Bronchial epithelial cell (primary cell): ENCODE measurements at regions not wholly inside any gene's neighbourhood (a gene's known extent, or its start where the extent isn't known, plus 50 kb on each side); places are given as distances from the start of the nearest gene placed in this dataset.
A peak's percentile ranks its signal among the peaks of the same experiment; 100 is the strongest.

Source experiments
- DNase-seq: peaks from one replicate; pipeline ENCODE4 v3.0.0-alpha.2; 2010; ENCODE audit warnings: low read depth
- FAIRE-seq: peaks from 2 replicates; lab custom pipeline; 2011; peaks lifted over from hg19 to GRCh38; lab: Jason Lieb, UNC
- H3K27me3 ChIP-seq: 2 replicates; pipeline ENCODE4 v1.5.1; 2011; ENCODE audit warnings: low read length; ENCODE audit not compliant: control insufficient read depth, insufficient read depth
- H3K36me3 ChIP-seq: 2 replicates; pipeline ENCODE4 v1.5.1; 2011; ENCODE audit warnings: low read length; ENCODE audit not compliant: control insufficient read depth, insufficient read depth
- H3K4me3 ChIP-seq: 2 replicates; pipeline ENCODE4 v1.5.1; 2011; ENCODE audit warnings: mild to moderate bottlenecking, low read depth, low read length, control low read depth
- TF ChIP-seq, protein P1 (sequence below): IDR thresholded peaks from 2 replicates; pipeline ENCODE4 v1.5.1; 2011; ENCODE audit warnings: mild to moderate bottlenecking, moderate library complexity, low read length, control low read depth, inconsistent platforms; ENCODE audit not compliant: insufficient read depth, severe bottlenecking

DNA sequence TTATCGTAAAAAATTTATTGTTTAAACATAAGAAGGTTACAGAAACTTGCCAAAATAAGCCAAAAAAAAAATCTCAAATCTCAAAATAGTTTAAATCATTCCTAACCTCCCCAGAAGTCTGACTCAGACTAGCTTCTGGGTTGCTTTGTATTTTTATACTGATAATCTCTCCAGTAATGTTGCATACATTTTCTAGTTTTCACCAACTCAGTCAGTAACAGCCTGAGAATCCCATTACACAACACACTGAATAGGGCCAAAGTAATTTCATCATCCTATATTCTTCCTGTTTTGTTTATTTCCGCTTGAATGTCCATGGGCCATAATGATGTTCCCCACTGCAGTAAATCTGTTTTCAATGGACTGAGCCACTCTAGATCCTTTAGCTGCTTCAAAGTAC is 478.5 kb downstream of the GPAM start:
- no peaks in the 10 kb centered on the region for H3K36me3 ChIP-seq
- H3K4me3 ChIP-seq: no peak overlapping the region
- TF ChIP-seq, protein P1, sequence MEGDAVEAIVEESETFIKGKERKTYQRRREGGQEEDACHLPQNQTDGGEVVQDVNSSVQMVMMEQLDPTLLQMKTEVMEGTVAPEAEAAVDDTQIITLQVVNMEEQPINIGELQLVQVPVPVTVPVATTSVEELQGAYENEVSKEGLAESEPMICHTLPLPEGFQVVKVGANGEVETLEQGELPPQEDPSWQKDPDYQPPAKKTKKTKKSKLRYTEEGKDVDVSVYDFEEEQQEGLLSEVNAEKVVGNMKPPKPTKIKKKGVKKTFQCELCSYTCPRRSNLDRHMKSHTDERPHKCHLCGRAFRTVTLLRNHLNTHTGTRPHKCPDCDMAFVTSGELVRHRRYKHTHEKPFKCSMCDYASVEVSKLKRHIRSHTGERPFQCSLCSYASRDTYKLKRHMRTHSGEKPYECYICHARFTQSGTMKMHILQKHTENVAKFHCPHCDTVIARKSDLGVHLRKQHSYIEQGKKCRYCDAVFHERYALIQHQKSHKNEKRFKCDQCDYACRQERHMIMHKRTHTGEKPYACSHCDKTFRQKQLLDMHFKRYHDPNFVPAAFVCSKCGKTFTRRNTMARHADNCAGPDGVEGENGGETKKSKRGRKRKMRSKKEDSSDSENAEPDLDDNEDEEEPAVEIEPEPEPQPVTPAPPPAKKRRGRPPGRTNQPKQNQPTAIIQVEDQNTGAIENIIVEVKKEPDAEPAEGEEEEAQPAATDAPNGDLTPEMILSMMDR: no peak
- no peaks in the 10 kb centered on the region for H3K27me3 ChIP-seq
- FAIRE-seq: no peak
- no peak for DNase-seq

DNA sequence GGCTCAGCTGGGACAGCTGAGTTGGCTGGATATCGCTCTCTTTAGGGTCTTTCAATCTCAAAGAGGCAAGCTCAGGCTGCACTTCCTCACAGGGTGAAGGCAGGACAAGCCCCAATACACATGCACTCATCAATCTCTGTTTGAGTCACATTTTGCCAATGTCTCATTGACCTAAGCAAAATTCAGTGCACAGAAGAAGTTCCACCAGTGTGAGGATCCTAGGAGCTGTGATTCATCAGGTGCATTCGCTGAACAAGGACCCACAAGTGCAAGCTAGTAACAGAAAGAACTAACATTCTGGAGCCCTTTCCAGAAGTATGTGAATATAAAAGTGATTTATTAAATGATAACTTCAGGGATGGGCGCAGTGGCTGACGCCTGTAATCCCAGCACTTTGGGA is 477.2 kb downstream of the GPAM start:
- no peaks in the 10 kb centered on the region for H3K36me3 ChIP-seq
- DNase-seq (no peak), FAIRE-seq (no peak)
- H3K4me3 ChIP-seq: no peak overlapping the region
- TF ChIP-seq, protein P1: no peak
- H3K27me3 ChIP-seq: no peaks in the 10 kb centered on the region

DNA sequence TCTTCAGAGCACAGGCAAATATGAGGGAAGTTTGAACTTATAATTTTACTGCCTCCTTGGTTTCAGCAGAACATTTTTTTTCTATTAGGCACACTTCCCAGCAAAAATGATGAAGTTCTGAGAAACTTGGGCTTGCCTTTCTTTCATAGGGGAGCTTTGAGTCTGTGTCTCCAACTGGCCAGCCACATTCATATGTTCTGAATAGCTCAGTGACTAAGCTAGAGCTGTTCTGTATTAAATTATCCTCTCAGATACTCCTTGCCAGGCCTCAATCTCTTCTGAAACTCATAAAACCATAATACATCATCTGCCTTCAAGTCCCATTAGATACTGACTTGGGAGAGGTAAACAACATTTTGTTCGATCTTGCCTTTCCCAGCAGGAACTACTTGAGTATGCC is 476.5 kb downstream of the GPAM start:
- TF ChIP-seq, protein P1: no peak

DNA sequence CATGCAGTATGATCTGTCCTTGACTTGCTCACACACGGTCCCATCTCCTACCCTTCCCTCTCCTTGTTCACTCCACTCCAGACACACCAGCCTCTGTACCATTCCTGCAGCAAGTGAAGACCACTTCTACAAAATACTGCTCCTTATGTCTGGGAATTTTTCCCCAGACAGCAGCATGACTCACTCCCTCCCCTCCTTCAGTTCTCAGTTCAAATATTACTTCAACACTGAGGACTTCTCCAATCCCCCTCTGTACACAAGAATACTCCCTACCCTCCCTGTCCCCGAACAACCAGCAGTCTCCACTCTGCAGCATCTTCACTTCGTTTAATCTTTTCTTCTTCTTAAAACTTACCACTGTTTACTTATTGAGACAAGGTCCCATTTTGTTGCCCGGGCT is 474.0 kb downstream of the GPAM start:
- TF ChIP-seq, protein P1: no peak
- DNase-seq: no peak
- FAIRE-seq: peak; percentile 23
- Histone ChIP-seq H3K27me3 (no peaks in the 10 kb centered on the region), H3K36me3 (no peaks in the 10 kb centered on the region), H3K4me3 (no peak overlapping the region)

More for the DNA sequence above, 476.5 kb downstream of the GPAM start:
- DNase-seq (no peak), FAIRE-seq (no peak)
- H3K4me3 ChIP-seq: no peak overlapping the region
- H3K27me3 ChIP-seq: no peaks in the 10 kb centered on the region
- H3K36me3 ChIP-seq: no peaks in the 10 kb centered on the region

DNA sequence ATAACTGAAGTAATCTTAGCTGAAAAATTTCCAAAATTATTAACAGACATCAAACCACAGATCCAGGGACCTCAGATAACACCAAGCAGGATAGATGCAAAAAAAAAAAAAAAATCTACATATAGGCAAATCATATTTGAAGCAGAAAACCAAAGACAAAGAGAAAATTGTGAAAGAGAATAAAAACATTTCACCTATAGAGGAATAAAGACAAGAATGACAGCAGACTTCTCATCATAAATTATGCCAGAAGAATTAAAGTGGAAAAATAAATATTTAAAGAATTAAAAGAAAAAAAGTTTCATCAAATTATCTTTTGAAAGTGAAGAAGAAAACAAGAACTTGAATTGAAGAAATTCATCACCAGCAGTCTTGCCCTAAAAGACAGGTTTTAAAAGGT is 467.5 kb downstream of the GPAM start:
- no peak for FAIRE-seq
- H3K36me3 ChIP-seq: no peaks in the 10 kb centered on the region
- no peak overlapping the region for H3K4me3 ChIP-seq
- TF ChIP-seq, protein P1: no peak
- DNase-seq: no peak
- no peaks in the 10 kb centered on the region for H3K27me3 ChIP-seq

DNA sequence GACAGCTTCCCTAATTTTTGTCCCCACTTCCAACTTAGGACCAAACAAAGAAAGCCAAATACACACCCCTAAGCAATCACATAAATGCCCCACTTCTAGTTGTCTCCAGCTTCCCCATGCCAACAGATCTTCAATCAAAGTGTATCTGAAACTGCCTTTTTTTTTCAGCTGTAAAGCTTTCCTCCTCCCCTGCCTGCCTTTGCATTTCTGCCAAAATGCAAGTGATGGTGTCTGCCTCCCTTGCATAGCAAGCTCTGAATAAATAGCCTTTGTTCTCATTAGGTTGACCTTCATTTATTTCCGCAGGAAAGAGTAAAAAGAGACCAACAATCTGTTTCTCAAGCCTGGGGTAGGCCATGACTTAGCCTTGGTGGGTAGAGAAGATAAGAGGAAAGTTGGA is 459.4 kb downstream of the GPAM start:
- TF ChIP-seq, protein P1: no peak
- Histone ChIP-seq H3K36me3 (no peaks in the 10 kb centered on the region), H3K27me3 (no peaks in the 10 kb centered on the region), H3K4me3 (no peak overlapping the region)
- no peak for FAIRE-seq
- DNase-seq: no peak
